ENCODE measurements at regions not wholly inside any gene's neighbourhood (a gene's known extent, or its start where the extent isn't known, plus 50 kb on each side); places are given as distances from the start of the nearest gene placed in this dataset.
"Not testable (repeated sequence)": the region's sequence is repeated elsewhere in the genome, so short reads cannot be mapped to it uniquely, and the experiment has no call there.

GRCh38 chr10:71112138-71112785 is 100.1 kb upstream of the UNC5B start:
- no peaks in the 10 kb centered on the region for H3F3A ChIP-seq (ENCODE audit: insufficient read depth, low read length)
- H3K27ac ChIP-seq (ENCODE audit: low read depth, low read length, poor library complexity, severe bottlenecking), result no peak overlapping the region
- H2AFZ ChIP-seq (ENCODE audit: low read length), result no peak overlapping the region
- H3K4me2 ChIP-seq (ENCODE audit: low read length), result no peak overlapping the region
- no peaks in the 10 kb centered on the region for H3K36me3 ChIP-seq (ENCODE audit: insufficient read depth, low read length)
- H3K79me2 ChIP-seq (ENCODE audit: insufficient read depth, low read length), result no peaks in the 10 kb centered on the region
- no peak overlapping the region for H3K4me3 ChIP-seq (ENCODE audit: low read depth, low read length, poor library complexity, severe bottlenecking)
- no peaks in the 10 kb centered on the region for H3K4me1 ChIP-seq (ENCODE audit: insufficient read depth, low read length, severe bottlenecking)
- 0 out of 2 replicates have a peak, but pooled peaks cover 4% of the 10 kb centered on the region for H3K9me3 ChIP-seq (ENCODE audit: low read length)
- no peaks in the 10 kb centered on the region for H4K20me1 ChIP-seq (ENCODE audit: insufficient read depth, low read length)
- no peaks in the 10 kb centered on the region for H3K9me2 ChIP-seq (ENCODE audit: low read depth, low read length)
- no peak overlapping the region for H3K9ac ChIP-seq (ENCODE audit: low read length)
- TF ChIP-seq EZH2 (IDR thresholded peaks at IDR 0.05; ENCODE audit: borderline replicate concordance, low read length), result no peak
- TF ChIP-seq, protein P1, sequence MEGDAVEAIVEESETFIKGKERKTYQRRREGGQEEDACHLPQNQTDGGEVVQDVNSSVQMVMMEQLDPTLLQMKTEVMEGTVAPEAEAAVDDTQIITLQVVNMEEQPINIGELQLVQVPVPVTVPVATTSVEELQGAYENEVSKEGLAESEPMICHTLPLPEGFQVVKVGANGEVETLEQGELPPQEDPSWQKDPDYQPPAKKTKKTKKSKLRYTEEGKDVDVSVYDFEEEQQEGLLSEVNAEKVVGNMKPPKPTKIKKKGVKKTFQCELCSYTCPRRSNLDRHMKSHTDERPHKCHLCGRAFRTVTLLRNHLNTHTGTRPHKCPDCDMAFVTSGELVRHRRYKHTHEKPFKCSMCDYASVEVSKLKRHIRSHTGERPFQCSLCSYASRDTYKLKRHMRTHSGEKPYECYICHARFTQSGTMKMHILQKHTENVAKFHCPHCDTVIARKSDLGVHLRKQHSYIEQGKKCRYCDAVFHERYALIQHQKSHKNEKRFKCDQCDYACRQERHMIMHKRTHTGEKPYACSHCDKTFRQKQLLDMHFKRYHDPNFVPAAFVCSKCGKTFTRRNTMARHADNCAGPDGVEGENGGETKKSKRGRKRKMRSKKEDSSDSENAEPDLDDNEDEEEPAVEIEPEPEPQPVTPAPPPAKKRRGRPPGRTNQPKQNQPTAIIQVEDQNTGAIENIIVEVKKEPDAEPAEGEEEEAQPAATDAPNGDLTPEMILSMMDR (IDR thresholded peaks at IDR 0.05; ENCODE audit: low read length), result no peak
- H3K27me3 ChIP-seq (ENCODE audit: insufficient read depth, low read length), result no peaks in the 10 kb centered on the region

DNA sequence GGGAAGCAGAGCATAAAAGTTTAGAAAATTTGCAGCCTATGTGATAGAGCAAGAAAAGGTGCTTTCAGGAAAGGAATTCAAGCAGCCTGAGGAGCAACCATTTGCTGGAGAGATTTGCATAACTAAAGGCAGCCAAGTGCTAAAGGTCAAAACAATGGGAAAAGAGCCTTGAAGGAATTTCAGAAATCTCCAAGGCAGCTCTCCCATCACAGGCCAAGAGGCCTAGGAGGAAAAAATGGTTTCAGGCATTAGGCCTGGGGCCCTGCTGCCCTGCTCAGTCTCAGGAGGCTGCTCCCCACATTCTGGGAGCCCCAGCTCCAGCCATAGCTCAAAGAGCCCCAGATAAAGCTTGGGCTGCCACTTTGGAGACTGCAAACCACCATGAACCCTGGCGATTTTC is 95.9 kb upstream of the UNC5B start:
- no peaks in the 10 kb centered on the region for H3K79me2 ChIP-seq (ENCODE audit: insufficient read depth, low read length)
- no peaks in the 10 kb centered on the region for H3K36me3 ChIP-seq (ENCODE audit: insufficient read depth, low read length)
- TF ChIP-seq EZH2 (IDR thresholded peaks at IDR 0.05; ENCODE audit: borderline replicate concordance, low read length), result no peak
- TF ChIP-seq, protein P1 (IDR thresholded peaks at IDR 0.05; ENCODE audit: low read length), result no peak
- H4K20me1 ChIP-seq (ENCODE audit: insufficient read depth, low read length), result no peaks in the 10 kb centered on the region
- no peak overlapping the region for H3K4me3 ChIP-seq (ENCODE audit: low read depth, low read length, poor library complexity, severe bottlenecking)
- no peak overlapping the region for H3K4me2 ChIP-seq (ENCODE audit: low read length)
- no peak overlapping the region for H3K9ac ChIP-seq (ENCODE audit: low read length)
- H3K9me3 ChIP-seq (ENCODE audit: low read length), result 0 out of 2 replicates have a peak, but pooled peaks cover 4% of the 10 kb centered on the region
- H3K4me1 ChIP-seq (ENCODE audit: insufficient read depth, low read length, severe bottlenecking), result no peaks in the 10 kb centered on the region
- H3K27ac ChIP-seq (ENCODE audit: low read depth, low read length, poor library complexity, severe bottlenecking), result no peak overlapping the region
- no peak overlapping the region for H2AFZ ChIP-seq (ENCODE audit: low read length)
- no peaks in the 10 kb centered on the region for H3K27me3 ChIP-seq (ENCODE audit: insufficient read depth, low read length)
- no peaks in the 10 kb centered on the region for H3F3A ChIP-seq (ENCODE audit: insufficient read depth, low read length)
- H3K9me2 ChIP-seq (ENCODE audit: low read depth, low read length), result no peaks in the 10 kb centered on the region

DNA sequence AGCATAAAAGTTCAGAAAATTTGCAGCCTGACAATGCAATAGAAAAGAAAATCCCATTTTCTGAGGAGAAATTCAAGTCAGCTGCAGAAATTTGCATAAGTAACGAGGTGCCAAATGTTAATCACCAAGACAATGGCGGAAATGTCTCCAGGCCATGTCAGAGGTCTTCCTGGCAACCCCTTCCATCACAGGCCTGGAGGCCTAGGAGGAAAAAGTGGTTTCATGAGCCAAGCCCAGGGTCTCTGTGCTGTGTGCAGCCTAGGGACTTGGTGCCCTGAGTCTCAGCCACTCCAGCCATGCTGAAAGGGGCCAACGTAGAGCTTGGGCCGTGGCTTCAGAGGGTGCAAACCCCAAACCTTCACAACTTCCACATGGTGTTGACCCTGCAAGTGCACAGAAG is 94.8 kb upstream of the UNC5B start:
- not testable (repeated sequence) for H3K27ac ChIP-seq (ENCODE audit: low read depth, low read length, poor library complexity, severe bottlenecking); H3K36me3 ChIP-seq (ENCODE audit: insufficient read depth, low read length); H3K4me3 ChIP-seq (ENCODE audit: low read depth, low read length, poor library complexity, severe bottlenecking); H2AFZ ChIP-seq (ENCODE audit: low read length); H3K9ac ChIP-seq (ENCODE audit: low read length); H3K79me2 ChIP-seq (ENCODE audit: insufficient read depth, low read length); H3K4me1 ChIP-seq (ENCODE audit: insufficient read depth, low read length, severe bottlenecking); H3K4me2 ChIP-seq (ENCODE audit: low read length); H3F3A ChIP-seq (ENCODE audit: insufficient read depth, low read length); H3K9me3 ChIP-seq (ENCODE audit: low read length); H3K27me3 ChIP-seq (ENCODE audit: insufficient read depth, low read length); H4K20me1 ChIP-seq (ENCODE audit: insufficient read depth, low read length); H3K9me2 ChIP-seq (ENCODE audit: low read depth, low read length)

DNA sequence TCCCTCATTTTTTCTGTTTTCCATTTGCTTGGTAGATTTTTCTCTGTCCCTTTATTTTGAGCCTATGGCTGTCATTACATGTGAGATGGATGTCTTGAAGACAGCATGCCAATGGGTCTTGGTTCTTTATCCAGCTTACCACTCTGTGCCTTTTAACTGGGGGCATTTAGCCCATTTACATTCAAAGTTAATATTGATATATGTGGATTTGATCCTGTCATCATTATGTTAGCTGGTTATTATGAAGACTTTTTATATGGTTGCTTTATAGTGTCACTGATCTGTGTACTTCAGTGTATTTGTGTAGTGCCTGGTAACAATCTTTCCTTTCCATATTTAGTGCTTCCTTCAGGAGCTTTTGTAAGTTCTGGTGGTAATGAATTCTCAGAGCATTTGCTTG is 89.3 kb upstream of the UNC5B start:
- Histone ChIP-seq H3K27ac (ENCODE audit: low read depth, low read length, poor library complexity, severe bottlenecking) (no peak overlapping the region), H3K4me2 (ENCODE audit: low read length) (no peak overlapping the region), H3K79me2 (ENCODE audit: insufficient read depth, low read length) (no peaks in the 10 kb centered on the region), H3K9ac (ENCODE audit: low read length) (no peak overlapping the region), H2AFZ (ENCODE audit: low read length) (no peak overlapping the region), H3K9me2 (ENCODE audit: low read depth, low read length) (no peaks in the 10 kb centered on the region), H3K4me1 (ENCODE audit: insufficient read depth, low read length, severe bottlenecking) (no peaks in the 10 kb centered on the region), H3F3A (ENCODE audit: insufficient read depth, low read length) (no peaks in the 10 kb centered on the region), H3K4me3 (ENCODE audit: low read depth, low read length, poor library complexity, severe bottlenecking) (no peak overlapping the region), H3K36me3 (ENCODE audit: insufficient read depth, low read length) (no peaks in the 10 kb centered on the region), H3K9me3 (ENCODE audit: low read length) (no peaks in the 10 kb centered on the region), H3K27me3 (ENCODE audit: insufficient read depth, low read length) (no peaks in the 10 kb centered on the region), H4K20me1 (ENCODE audit: insufficient read depth, low read length) (no peaks in the 10 kb centered on the region)
- no peak for TF ChIP-seq EZH2 (IDR thresholded peaks at IDR 0.05; ENCODE audit: borderline replicate concordance, low read length)
- TF ChIP-seq, protein P1 (IDR thresholded peaks at IDR 0.05; ENCODE audit: low read length), result no peak
